Natural killer cell (primary cell): ENCODE measurements at regions not wholly inside any gene's neighbourhood (a gene's known extent, or its start where the extent isn't known, plus 50 kb on each side); places are given as distances from the start of the nearest gene placed in this dataset.
"Not testable (repeated sequence)": the region's sequence is repeated elsewhere in the genome, so short reads cannot be mapped to it uniquely, and the experiment has no call there.

Experiments used
- ATAC-seq, 3 donors: fragments of 150-1000 bp in 2 of 3; fragments of 200-7000 bp in 1 of 3; cut with Tn5 transposase; 1 replicate in 1 of 3; 2 replicates in 2 of 3; pipeline ENCODE4 v1.10.0; 2021; ENCODE audit warnings: mild to moderate bottlenecking in 2 of 3, moderate library complexity in 2 of 3
- DNase-seq, 2 donors: peaks; one replicate each; pipeline versions ENCODE4 v3.0.0 to v3.0.0-alpha.2; 2013 to 2021; ENCODE audit warnings: mixed read lengths in 1 of 2
- H3K27ac ChIP-seq: one replicate; pipeline ENCODE4 v1.5.1; 2013; ENCODE audit warnings: mild to moderate bottlenecking, low read length
- H3K27me3 ChIP-seq: one replicate; pipeline ENCODE4 v1.6.1; 2013; ENCODE audit warnings: low read length; ENCODE audit not compliant: control insufficient read depth, insufficient read depth
- H3K36me3 ChIP-seq: one replicate; pipeline ENCODE4 v1.6.1; 2013; ENCODE audit warnings: low read length; ENCODE audit not compliant: control insufficient read depth, insufficient read depth
- H3K4me1 ChIP-seq: one replicate; pipeline ENCODE4 v1.6.1; 2013; ENCODE audit warnings: low read length; ENCODE audit not compliant: control insufficient read depth, insufficient read depth
- H3K4me3 ChIP-seq: one replicate; pipeline ENCODE4 v1.5.1; 2013; ENCODE audit warnings: low read length
- H3K9me3 ChIP-seq: one replicate; pipeline ENCODE4 v1.6.1; 2013; ENCODE audit warnings: low read length; ENCODE audit not compliant: control insufficient read depth, insufficient read depth
- H3K27ac Mint-ChIP-seq, 2 donors: one replicate each; pipeline ENCODE4 v1.8.0; 2022; ENCODE audit warnings: mild to moderate bottlenecking in 2 of 2, mixed read lengths in 2 of 2, moderate library complexity in 1 of 2
- H3K27me3 Mint-ChIP-seq, 2 donors: one replicate each; pipeline ENCODE4 v1.8.0; 2022; ENCODE audit warnings: low read depth in 2 of 2, mixed read lengths in 2 of 2
- H3K36me3 Mint-ChIP-seq: one replicate; pipeline ENCODE4 v1.8.0; 2022; ENCODE audit warnings: mixed read lengths
- H3K4me1 Mint-ChIP-seq, 2 donors: one replicate each; pipeline ENCODE4 v1.8.0; 2022; ENCODE audit warnings: mixed read lengths in 2 of 2
- H3K4me3 Mint-ChIP-seq: one replicate; pipeline ENCODE4 v1.8.0; 2022; ENCODE audit warnings: mild to moderate bottlenecking, moderate library complexity, mixed read lengths
- H3K9me3 Mint-ChIP-seq, 2 donors: one replicate each; pipeline ENCODE4 v1.8.0; 2022; ENCODE audit warnings: mixed read lengths in 2 of 2
- WGBS: methylation state at CpG from one replicate; pipeline ENCODE4 v1.1.7; 2013; ENCODE audit warnings: missing lambda C conversion rate; ENCODE audit not compliant: insufficient coverage; 5-methylcytosine and 5-hydroxymethylcytosine counted together
- intact Hi-C: fragments of 100-400 bp; cut with micrococcal nuclease; formaldehyde crosslinking; loops from one replicate; pipeline ENCODE4 v1.14.2; 2022
- TF ChIP-seq, protein P1 (sequence below): fragments of 200-600 bp; IDR thresholded peaks from one replicate; pipeline ENCODE4 v1.8.0; 2022; ENCODE audit warnings: antibody characterized with exemption

DNA sequence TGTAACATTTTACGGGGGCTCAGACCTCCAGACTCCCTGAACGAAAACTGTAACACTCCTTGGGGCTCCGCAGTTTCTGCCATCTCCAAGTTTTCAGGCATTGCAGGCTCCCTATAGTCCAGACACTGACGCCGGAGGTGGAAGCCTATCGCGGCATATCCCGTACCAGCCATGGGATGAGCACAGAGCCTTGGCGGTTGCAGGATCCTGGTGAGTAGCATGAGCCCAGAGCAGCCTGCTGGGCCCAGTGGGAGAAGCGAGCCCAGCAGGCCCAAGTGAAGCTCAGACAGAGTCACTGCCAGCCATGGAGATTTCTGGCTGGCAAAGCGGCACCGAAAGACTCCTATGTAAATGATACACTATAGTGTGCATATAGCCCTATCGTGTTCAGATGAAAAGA is 446.8 kb downstream of the COL11A1 start:
- ATAC-seq (no peak), DNase-seq (no peak)
- peaks cover 10% of the 10 kb centered on the region for H3K9me3 ChIP-seq
- H3K27ac ChIP-seq: no peak overlapping the region
- TF ChIP-seq, protein P1, sequence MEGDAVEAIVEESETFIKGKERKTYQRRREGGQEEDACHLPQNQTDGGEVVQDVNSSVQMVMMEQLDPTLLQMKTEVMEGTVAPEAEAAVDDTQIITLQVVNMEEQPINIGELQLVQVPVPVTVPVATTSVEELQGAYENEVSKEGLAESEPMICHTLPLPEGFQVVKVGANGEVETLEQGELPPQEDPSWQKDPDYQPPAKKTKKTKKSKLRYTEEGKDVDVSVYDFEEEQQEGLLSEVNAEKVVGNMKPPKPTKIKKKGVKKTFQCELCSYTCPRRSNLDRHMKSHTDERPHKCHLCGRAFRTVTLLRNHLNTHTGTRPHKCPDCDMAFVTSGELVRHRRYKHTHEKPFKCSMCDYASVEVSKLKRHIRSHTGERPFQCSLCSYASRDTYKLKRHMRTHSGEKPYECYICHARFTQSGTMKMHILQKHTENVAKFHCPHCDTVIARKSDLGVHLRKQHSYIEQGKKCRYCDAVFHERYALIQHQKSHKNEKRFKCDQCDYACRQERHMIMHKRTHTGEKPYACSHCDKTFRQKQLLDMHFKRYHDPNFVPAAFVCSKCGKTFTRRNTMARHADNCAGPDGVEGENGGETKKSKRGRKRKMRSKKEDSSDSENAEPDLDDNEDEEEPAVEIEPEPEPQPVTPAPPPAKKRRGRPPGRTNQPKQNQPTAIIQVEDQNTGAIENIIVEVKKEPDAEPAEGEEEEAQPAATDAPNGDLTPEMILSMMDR: no peak
- Mint-ChIP-seq H3K27me3 (no peaks in the 10 kb centered on the region), H3K27ac (no peak overlapping the region), H3K9me3 (peaks cover 0 to 8% of the 10 kb centered on the region in 2 donors), H3K36me3 (no peaks in the 10 kb centered on the region), H3K4me1 (no peaks in the 10 kb centered on the region), H3K4me3 (no peak overlapping the region)
- 95% methylated on average over 10 of the region's 13 CpGs for WGBS
- H3K36me3 ChIP-seq: no peaks in the 10 kb centered on the region
- H3K4me3 ChIP-seq: no peak overlapping the region
- H3K27me3 ChIP-seq: no peaks in the 10 kb centered on the region
- H3K4me1 ChIP-seq: no peaks in the 10 kb centered on the region
- intact Hi-C loops: no loop called here

GRCh38 chr1:102659876-102660483 is 448.3 kb downstream of the COL11A1 start:
- ATAC-seq, H3K4me3 ChIP-seq, DNase-seq, H3K9me3 Mint-ChIP-seq, intact Hi-C loops, H3K27ac Mint-ChIP-seq, H3K27me3 ChIP-seq, H3K4me1 Mint-ChIP-seq, H3K27me3 Mint-ChIP-seq, H3K4me3 Mint-ChIP-seq, H3K4me1 ChIP-seq, H3K9me3 ChIP-seq, H3K27ac ChIP-seq, H3K36me3 ChIP-seq, H3K36me3 Mint-ChIP-seq: not testable (repeated sequence)
- 96% methylated on average over 47 of the region's 47 CpGs for WGBS

DNA sequence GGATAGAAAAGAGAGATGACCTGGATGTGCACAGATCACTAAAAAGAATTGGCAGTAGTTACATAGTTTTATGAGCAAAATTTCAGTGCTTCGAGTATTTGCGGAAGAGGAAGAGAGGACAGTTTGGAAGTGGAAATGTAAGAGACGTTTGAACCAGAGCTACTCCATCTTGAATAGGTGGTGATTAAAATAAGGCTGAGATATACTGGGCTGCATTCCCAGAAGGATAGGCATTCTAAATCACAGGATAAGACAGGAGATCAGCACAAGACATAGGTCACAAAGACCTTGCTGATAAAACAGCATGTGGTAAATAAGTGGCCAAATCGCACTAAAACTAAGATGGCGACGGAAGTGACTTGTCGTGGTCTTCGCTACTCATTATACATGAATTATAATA is 453.3 kb downstream of the COL11A1 start:
- Histone ChIP-seq H3K27me3 (no peaks in the 10 kb centered on the region), H3K27ac (no peak overlapping the region), H3K4me3 (no peak overlapping the region), H3K36me3 (no peaks in the 10 kb centered on the region), H3K4me1 (no peaks in the 10 kb centered on the region), H3K9me3 (no peaks in the 10 kb centered on the region)
- WGBS: 94% methylated on average over 8 of the region's 8 CpGs
- intact Hi-C loops: no loop called here
- Mint-ChIP-seq H3K27me3 (no peaks in the 10 kb centered on the region), H3K9me3 (peaks cover 4 to 16% of the 10 kb centered on the region in 2 donors), H3K27ac (no peak overlapping the region), H3K4me1 (no peaks in the 10 kb centered on the region), H3K4me3 (no peak overlapping the region), H3K36me3 (no peaks in the 10 kb centered on the region)
- ATAC-seq (no peak), DNase-seq (no peak)
- TF ChIP-seq, protein P1: no peak

- Histone ChIP-seq H3K4me3 (no peak overlapping the region), H3K9me3 (no peaks in the 10 kb centered on the region), H3K36me3 (no peaks in the 10 kb centered on the region), H3K4me1 (no peaks in the 10 kb centered on the region), H3K27ac (no peak overlapping the region), H3K27me3 (no peaks in the 10 kb centered on the region)
- no peak for DNase-seq
- Mint-ChIP-seq H3K9me3 (peaks cover 8 to 15% of the 10 kb centered on the region in 2 donors), H3K27ac (no peak overlapping the region), H3K36me3 (peaks cover 7% of the 10 kb centered on the region), H3K4me3 (no peak overlapping the region), H3K27me3 (no peaks in the 10 kb centered on the region), H3K4me1 (no peaks in the 10 kb centered on the region)
- ATAC-seq: no peak
- no CpG with 5 or more reads among the region's 1 CpG for WGBS
- intact Hi-C loops: no loop called here
- TF ChIP-seq, protein P1: no peak
Measured at GRCh38 chr1:102640872-102641271, 467.4 kb downstream of the COL11A1 start.
